Neuron (in vitro differentiated cells): ENCODE measurements at regions not wholly inside any gene's neighbourhood (a gene's known extent, or its start where the extent isn't known, plus 50 kb on each side); places are given as distances from the start of the nearest gene placed in this dataset.
A peak's percentile ranks its signal among the peaks of the same experiment; 100 is the strongest.

Source experiments
- H2AFZ ChIP-seq: one replicate; pipeline ENCODE4 v1.6.1; 2013; ENCODE audit warnings: low read depth, mild to moderate bottlenecking, inconsistent platforms, low read length, moderate library complexity
- H3K27me3 ChIP-seq: one replicate; pipeline ENCODE4 v1.6.1; 2013; ENCODE audit warnings: low read length; ENCODE audit not compliant: insufficient read depth
- H3K36me3 ChIP-seq: one replicate; pipeline ENCODE4 v1.6.1; 2013; ENCODE audit warnings: low read length; ENCODE audit not compliant: insufficient read depth
- H3K4me1 ChIP-seq: one replicate; pipeline ENCODE4 v1.6.1; 2013; ENCODE audit warnings: low read length; ENCODE audit not compliant: insufficient read depth
- H3K4me3 ChIP-seq: 2 replicates; pipeline ENCODE4 v1.5.1; 2013; ENCODE audit warnings: mild to moderate bottlenecking, low read length, moderate library complexity
- H3K9me3 ChIP-seq: one replicate; pipeline ENCODE4 v1.6.1; 2013; ENCODE audit warnings: low read length

- H3K9me3 ChIP-seq: no peaks in the 10 kb centered on the region
- peak overlapping the region; percentile 33 for H2AFZ ChIP-seq
- no peaks in the 10 kb centered on the region for H3K27me3 ChIP-seq
- H3K36me3 ChIP-seq: no peaks in the 10 kb centered on the region
- H3K4me3 ChIP-seq: no peak overlapping the region
- peaks cover 28% of the 10 kb centered on the region for H3K4me1 ChIP-seq
These were observed 224.9 kb upstream of the JUN start for GRCh38 chr1:59008599-59009347.

DNA sequence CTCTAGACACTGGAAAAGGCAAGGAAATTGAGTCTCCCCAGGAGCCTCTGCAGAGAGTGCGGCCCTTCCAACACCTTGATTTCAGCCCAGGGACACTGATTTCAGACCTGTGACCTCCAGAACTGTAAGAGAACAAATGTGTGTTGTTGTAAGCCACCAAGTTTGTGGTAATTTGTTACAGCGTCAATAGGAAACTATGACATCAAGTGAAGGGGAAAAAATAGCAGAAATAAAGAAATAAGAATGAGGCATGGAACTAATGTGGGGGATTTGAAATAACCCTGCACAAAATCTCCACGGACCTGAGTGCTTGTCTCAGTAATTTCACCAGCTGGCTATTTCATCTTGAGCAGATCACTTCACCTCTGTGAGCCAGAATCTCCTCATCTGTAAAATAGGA, 227.8 kb upstream of the JUN start:
- Histone ChIP-seq H3K36me3 (no peaks in the 10 kb centered on the region), H3K4me3 (no peak overlapping the region), H3K4me1 (peaks cover 39% of the 10 kb centered on the region), H2AFZ (no peak overlapping the region), H3K27me3 (no peaks in the 10 kb centered on the region), H3K9me3 (no peaks in the 10 kb centered on the region)

DNA sequence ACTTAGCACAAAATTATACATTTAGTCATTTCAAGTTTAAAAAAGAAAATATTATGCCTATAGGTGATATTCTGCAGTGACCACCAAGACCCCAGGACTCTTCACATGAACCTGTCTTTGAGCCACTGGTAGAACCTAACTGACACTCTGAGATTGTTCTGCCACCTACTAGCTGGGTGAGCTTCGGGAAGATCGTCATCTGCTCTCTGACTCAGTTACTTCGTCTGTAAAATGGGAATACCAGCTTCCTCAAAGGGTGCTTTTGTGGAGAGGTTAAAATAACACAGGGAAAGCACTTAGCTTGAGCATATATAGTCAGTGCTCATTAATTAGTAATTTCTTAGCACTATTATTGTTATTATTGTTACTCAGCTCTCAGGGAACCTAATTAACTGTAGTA, 228.5 kb upstream of the JUN start:
- no peak overlapping the region for H3K4me3 ChIP-seq
- no peaks in the 10 kb centered on the region for H3K36me3 ChIP-seq
- no peaks in the 10 kb centered on the region for H3K27me3 ChIP-seq
- H3K9me3 ChIP-seq: no peaks in the 10 kb centered on the region
- H2AFZ ChIP-seq: no peak overlapping the region
- peaks cover 39% of the 10 kb centered on the region for H3K4me1 ChIP-seq

GRCh38 chr1:59013276-59013927, 229.6 kb upstream of the JUN start:
- no peaks in the 10 kb centered on the region for H3K36me3 ChIP-seq
- no peaks in the 10 kb centered on the region for H3K27me3 ChIP-seq
- H3K4me3 ChIP-seq: no peak overlapping the region
- H3K4me1 ChIP-seq: peaks cover 30% of the 10 kb centered on the region
- no peaks in the 10 kb centered on the region for H3K9me3 ChIP-seq
- H2AFZ ChIP-seq: peak overlapping the region; percentile 74

GRCh38 chr1:59013928-59014279, 230.1 kb upstream of the JUN start:
- H3K36me3 ChIP-seq: no peaks in the 10 kb centered on the region
- H3K4me3 ChIP-seq: no peak overlapping the region
- H3K27me3 ChIP-seq: no peaks in the 10 kb centered on the region
- no peaks in the 10 kb centered on the region for H3K9me3 ChIP-seq
- peak overlapping the region; percentile 74 for H2AFZ ChIP-seq
- H3K4me1 ChIP-seq: peaks cover 27% of the 10 kb centered on the region

GRCh38 chr1:59014827-59015226, 231.0 kb upstream of the JUN start:
- Histone ChIP-seq H3K9me3 (no peaks in the 10 kb centered on the region), H3K36me3 (no peaks in the 10 kb centered on the region), H3K4me3 (no peak overlapping the region), H3K27me3 (no peaks in the 10 kb centered on the region), H2AFZ (no peak overlapping the region), H3K4me1 (peaks cover 27% of the 10 kb centered on the region)

- no peaks in the 10 kb centered on the region for H3K36me3 ChIP-seq
- no peaks in the 10 kb centered on the region for H3K27me3 ChIP-seq
- no peak overlapping the region for H3K4me3 ChIP-seq
- H3K4me1 ChIP-seq: peaks cover 27% of the 10 kb centered on the region
- H2AFZ ChIP-seq: no peak overlapping the region
- H3K9me3 ChIP-seq: no peaks in the 10 kb centered on the region
These were observed 231.9 kb upstream of the JUN start for GRCh38 chr1:59015708-59016107.

DNA sequence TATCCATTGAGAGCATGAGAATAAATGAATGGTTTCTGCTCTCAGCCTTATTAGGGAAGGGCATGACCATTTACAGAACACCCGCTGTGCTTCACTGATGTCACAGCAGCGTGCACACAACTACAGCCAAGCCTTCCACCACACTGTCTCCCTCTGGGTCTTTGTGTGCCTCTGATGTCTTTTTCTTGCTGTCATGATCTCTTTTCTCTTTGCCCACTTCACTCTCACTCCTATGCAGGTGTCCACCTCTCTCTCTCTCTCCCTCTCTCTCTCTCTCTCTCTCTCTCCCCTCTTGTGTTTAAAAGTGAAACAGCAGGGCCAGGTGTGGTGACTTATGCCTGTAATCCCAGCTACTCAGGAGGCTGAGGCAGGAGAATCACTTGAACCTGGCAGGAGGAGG, 232.5 kb upstream of the JUN start:
- Histone ChIP-seq H2AFZ (no peak overlapping the region), H3K27me3 (no peaks in the 10 kb centered on the region), H3K4me1 (peaks cover 26% of the 10 kb centered on the region), H3K4me3 (no peak overlapping the region), H3K36me3 (no peaks in the 10 kb centered on the region), H3K9me3 (no peaks in the 10 kb centered on the region)

DNA sequence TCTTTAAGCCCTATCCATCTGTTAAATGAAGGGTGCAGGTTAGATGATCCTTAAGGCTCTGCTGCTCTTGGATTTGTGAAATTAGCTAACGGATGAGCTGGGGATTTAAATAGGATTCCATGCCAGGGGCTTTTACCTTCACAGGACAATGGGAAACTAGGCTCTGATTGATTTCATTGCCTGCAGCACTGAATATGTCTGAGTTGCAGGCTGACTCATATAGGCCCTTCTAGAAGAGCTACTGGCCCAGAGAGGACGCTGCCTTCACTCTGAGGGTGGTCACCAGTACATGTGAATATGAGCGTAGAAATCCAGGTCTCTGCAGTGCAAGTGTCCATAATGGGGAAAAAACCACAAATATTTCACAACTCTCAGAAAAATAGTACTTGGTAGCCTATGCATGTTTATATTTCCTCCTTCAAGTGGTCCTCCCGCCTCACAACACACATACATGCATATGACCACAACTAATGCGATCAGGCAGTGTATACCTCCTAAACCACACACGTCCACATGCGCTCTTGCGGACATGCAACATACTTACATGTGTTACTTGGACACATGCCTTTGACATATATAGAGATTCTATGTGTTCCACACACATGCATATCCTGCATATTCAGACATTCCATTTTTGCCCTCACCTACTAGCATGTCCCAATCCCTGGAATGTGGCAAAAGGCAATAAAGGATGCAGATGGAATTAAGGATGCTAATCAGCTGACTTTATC, 233.8 kb upstream of the JUN start:
- no peak overlapping the region for H2AFZ ChIP-seq
- no peak overlapping the region for H3K4me3 ChIP-seq
- H3K36me3 ChIP-seq: no peaks in the 10 kb centered on the region
- no peaks in the 10 kb centered on the region for H3K27me3 ChIP-seq
- no peaks in the 10 kb centered on the region for H3K9me3 ChIP-seq
- H3K4me1 ChIP-seq: peaks cover 22% of the 10 kb centered on the region

GRCh38 chr1:59018446-59018845, 234.6 kb upstream of the JUN start:
- H3K27me3 ChIP-seq: no peaks in the 10 kb centered on the region
- H3K4me1 ChIP-seq: peaks cover 15% of the 10 kb centered on the region
- H3K9me3 ChIP-seq: no peaks in the 10 kb centered on the region
- H3K36me3 ChIP-seq: no peaks in the 10 kb centered on the region
- no peak overlapping the region for H2AFZ ChIP-seq
- H3K4me3 ChIP-seq: no peak overlapping the region

DNA sequence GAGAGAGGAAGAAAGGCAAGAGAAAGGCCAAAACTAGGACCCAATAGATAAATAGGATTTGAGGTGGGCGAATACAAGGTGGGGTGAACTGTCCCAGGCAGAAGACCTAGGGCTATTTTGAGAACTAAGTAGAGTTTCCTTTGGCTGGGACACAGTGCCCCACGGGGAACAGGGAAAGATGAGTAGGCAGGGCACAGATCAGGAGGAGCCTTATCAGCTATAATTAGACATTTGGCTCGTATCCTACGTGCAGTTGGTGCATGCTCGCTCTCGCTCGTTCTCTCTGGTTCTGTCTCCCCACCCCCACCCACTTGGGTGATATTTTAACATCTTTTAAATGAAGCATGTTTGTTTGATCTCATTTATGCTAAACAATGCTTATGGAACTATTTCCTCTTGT, 235.0 kb upstream of the JUN start:
- Histone ChIP-seq H3K9me3 (no peaks in the 10 kb centered on the region), H3K27me3 (no peaks in the 10 kb centered on the region), H3K4me1 (peaks cover 10% of the 10 kb centered on the region), H2AFZ (no peak overlapping the region), H3K36me3 (no peaks in the 10 kb centered on the region), H3K4me3 (no peak overlapping the region)

GRCh38 chr1:59020151-59020997, 236.5 kb upstream of the JUN start:
- Histone ChIP-seq H3K9me3 (no peaks in the 10 kb centered on the region), H3K36me3 (no peaks in the 10 kb centered on the region), H2AFZ (no peak overlapping the region), H3K27me3 (no peaks in the 10 kb centered on the region), H3K4me1 (peaks cover 7% of the 10 kb centered on the region), H3K4me3 (no peak overlapping the region)

GRCh38 chr1:59022199-59022598, 238.4 kb upstream of the JUN start:
- Histone ChIP-seq H2AFZ (no peak overlapping the region), H3K4me1 (no peaks in the 10 kb centered on the region), H3K27me3 (no peaks in the 10 kb centered on the region), H3K36me3 (no peaks in the 10 kb centered on the region), H3K4me3 (no peak overlapping the region), H3K9me3 (no peaks in the 10 kb centered on the region)
